Naive thymus-derived CD8-positive, alpha-beta T cell (primary cell): ENCODE measurements at regions not wholly inside any gene's neighbourhood (a gene's known extent, or its start where the extent isn't known, plus 50 kb on each side); places are given as distances from the start of the nearest gene placed in this dataset.
A peak's percentile ranks its signal among the peaks of the same experiment; 100 is the strongest.
"Not testable (repeated sequence)": the region's sequence is repeated elsewhere in the genome, so short reads cannot be mapped to it uniquely, and the experiment has no call there.

ENCODE experiments used
- ATAC-seq, 2 donors: fragments of 150-1000 bp; cut with Tn5 transposase in 1 of 2; sonication (Bioruptor Pico), chemical (Tn5 transposase) in 1 of 2; 1 replicate in 1 of 2; 2 replicates in 1 of 2; pipeline ENCODE4 v1.10.0; 2021; ENCODE audit warnings: mild to moderate bottlenecking in 2 of 2, moderate library complexity in 2 of 2
- POLR2A ChIA-PET: fragments of 350-600 bp; sonication (Branson Sonifier 250); formaldehyde crosslinking; loops from one replicate; lab custom pipeline; 2021; ENCODE audit warnings: antibody characterized with exemption; lab: Charles Lee
- DNase-seq, 10 donors: peaks; one replicate each; pipeline versions ENCODE4 v3.0.0 to v3.0.0-alpha.2; 2020 to 2022
- H3K27ac Mint-ChIP-seq, 10 donors: one replicate each; pipeline ENCODE4 v1.8.0; 2020 to 2022; ENCODE audit warnings: mild to moderate bottlenecking in 10 of 10, mixed read lengths in 10 of 10, moderate library complexity in 4 of 10, inconsistent platforms in 1 of 10
- H3K27me3 Mint-ChIP-seq, 5 donors: one replicate each; pipeline ENCODE4 v1.8.0; 2021 to 2022; ENCODE audit warnings: mixed read lengths in 5 of 5
- H3K36me3 Mint-ChIP-seq, 3 donors: one replicate each; pipeline ENCODE4 v1.8.0; 2020 to 2022; ENCODE audit warnings: mixed read lengths in 3 of 3, mild to moderate bottlenecking in 2 of 3, inconsistent platforms in 1 of 3
- H3K4me1 Mint-ChIP-seq, 4 donors: one replicate each; pipeline ENCODE4 v1.8.0; 2021 to 2022; ENCODE audit warnings: mixed read lengths in 4 of 4
- H3K4me3 Mint-ChIP-seq, 10 donors: one replicate each; pipeline ENCODE4 v1.8.0; 2020 to 2022; ENCODE audit warnings: mild to moderate bottlenecking in 10 of 10, mixed read lengths in 10 of 10, moderate library complexity in 6 of 10, inconsistent platforms in 1 of 10
- H3K9me3 Mint-ChIP-seq, 9 donors: one replicate each; pipeline ENCODE4 v1.8.0; 2020 to 2022; ENCODE audit warnings: mixed read lengths in 9 of 9, mild to moderate bottlenecking in 3 of 9, inconsistent platforms in 1 of 9, moderate library complexity in 1 of 9

DNA sequence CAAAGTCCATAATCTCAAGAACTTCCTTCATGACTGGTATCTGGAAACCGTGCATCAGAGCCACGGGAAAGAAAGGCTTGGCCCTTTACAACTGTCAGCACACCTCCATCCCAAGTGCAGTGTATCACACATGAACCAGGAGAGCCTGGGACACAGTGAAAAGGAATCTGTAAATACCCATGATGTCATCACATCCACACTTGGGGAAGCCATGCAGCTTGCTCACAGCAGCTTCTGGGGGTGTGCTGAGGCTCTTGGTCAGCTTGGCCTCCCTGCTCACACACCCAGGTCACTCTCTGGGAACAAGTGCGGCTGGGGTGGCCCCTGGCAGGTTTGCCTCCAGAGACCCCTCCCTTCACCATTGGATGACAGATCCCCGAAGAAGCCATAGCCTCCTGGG lies 51.6 kb upstream of the ASAH2B start:
- not testable (repeated sequence) for ATAC-seq

GRCh38 chr10:50684365-50684764 lies 55.4 kb upstream of the ASAH2B start:
- H3K27me3 Mint-ChIP-seq, H3K4me3 Mint-ChIP-seq, H3K4me1 Mint-ChIP-seq, H3K27ac Mint-ChIP-seq, H3K36me3 Mint-ChIP-seq, ATAC-seq, POLR2A ChIA-PET, H3K9me3 Mint-ChIP-seq, DNase-seq: not testable (repeated sequence)

More for the DNA sequence above, 51.6 kb upstream of the ASAH2B start:
- H3K4me3 Mint-ChIP-seq, DNase-seq, H3K27me3 Mint-ChIP-seq, H3K4me1 Mint-ChIP-seq, H3K9me3 Mint-ChIP-seq, H3K27ac Mint-ChIP-seq, POLR2A ChIA-PET, H3K36me3 Mint-ChIP-seq: not testable (repeated sequence)

- H3K9me3 Mint-ChIP-seq, H3K27me3 Mint-ChIP-seq, H3K36me3 Mint-ChIP-seq, H3K4me1 Mint-ChIP-seq, H3K4me3 Mint-ChIP-seq, DNase-seq, POLR2A ChIA-PET, ATAC-seq: not testable (repeated sequence)
- H3K27ac Mint-ChIP-seq = peak overlapping the region in 1 of 10 donors; percentile 41
These were observed 56.5 kb upstream of the ASAH2B start for GRCh38 chr10:50683198-50683751.

DNA sequence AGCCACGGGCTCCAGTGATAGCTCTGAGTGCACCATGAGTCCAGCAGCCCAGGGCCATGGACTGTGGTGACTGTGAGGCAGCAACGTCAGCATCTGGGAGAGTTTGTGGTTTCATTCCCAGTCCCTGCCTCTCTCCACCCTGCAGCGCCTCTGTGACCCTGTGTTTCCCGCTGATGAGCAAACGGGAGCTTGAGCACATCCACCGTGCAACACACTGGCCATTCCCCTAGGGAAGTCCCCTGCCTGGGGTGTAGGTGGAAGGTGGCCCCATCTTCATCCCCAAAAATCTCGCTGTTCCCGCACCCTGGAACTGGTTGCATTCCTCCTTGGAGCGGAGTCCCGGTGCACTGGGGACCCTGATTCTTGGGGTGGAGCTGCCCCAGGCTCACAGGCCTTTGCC lies 56.9 kb upstream of the SGMS1 start:
- H3K27ac Mint-ChIP-seq, H3K27me3 Mint-ChIP-seq, POLR2A ChIA-PET, ATAC-seq, H3K4me1 Mint-ChIP-seq, H3K4me3 Mint-ChIP-seq, DNase-seq, H3K9me3 Mint-ChIP-seq, H3K36me3 Mint-ChIP-seq: not testable (repeated sequence)

- Mint-ChIP-seq H3K9me3 (no peaks in the 10 kb centered on the region), H3K36me3 (no peaks in the 10 kb centered on the region), H3K4me1 (no peaks in the 10 kb centered on the region), H3K27me3 (no peaks in the 10 kb centered on the region), H3K27ac (peak overlapping the region in 1 of 10 donors; percentile 21), H3K4me3 (no peak overlapping the region)
- POLR2A ChIA-PET = no interaction called here
- ATAC-seq (no peak), DNase-seq (no peak)
These were observed 55.4 kb upstream of the SGMS1 start for GRCh38 chr10:50679149-50679548.

- H3K36me3 Mint-ChIP-seq, DNase-seq, POLR2A ChIA-PET, ATAC-seq, H3K27me3 Mint-ChIP-seq, H3K27ac Mint-ChIP-seq: not testable (repeated sequence)
- Mint-ChIP-seq H3K4me1 (peaks cover 11 to 19% (median 18%) of the 10 kb centered on the region in 4 donors), H3K9me3 (peaks cover 0 to 16% (median 2%) of the 10 kb centered on the region in 9 donors), H3K4me3 (peak overlapping the region in 1 of 10 donors; percentile 14)
These were observed 51.8 kb upstream of the SGMS1 start for GRCh38 chr10:50675555-50675954.

GRCh38 chr10:50674469-50675254 lies 50.9 kb upstream of the SGMS1 start:
- Mint-ChIP-seq H3K36me3 (peaks cover 0 to 5% (median 0%) of the 10 kb centered on the region in 3 donors), H3K27me3 (no peaks in the 10 kb centered on the region), H3K4me1 (peaks cover 11 to 19% (median 18%) of the 10 kb centered on the region in 4 donors), H3K27ac (peak overlapping the region in 2 of 10 donors; percentile 17 to 65), H3K9me3 (peaks cover 0 to 16% (median 2%) of the 10 kb centered on the region in 9 donors), H3K4me3 (no peak overlapping the region)
- POLR2A ChIA-PET = no interaction called here
- ATAC-seq (no peak), DNase-seq (no peak)
